GM12878 (cell line): ENCODE measurements at regions not wholly inside any gene's neighbourhood (a gene's known extent, or its start where the extent isn't known, plus 50 kb on each side); places are given as distances from the start of the nearest gene placed in this dataset.

Experiments
- ATAC-seq: fragments of 200-7000 bp; cut with Tn5 transposase; 3 replicates; pipeline ENCODE4 v1.9.1; 2020; ENCODE audit warnings: mild to moderate bottlenecking, moderate library complexity
- BruUV-seq: library from RNA; stranded (reverse); fragments of 400-500 nt; replicated peaks from 2 replicates; lab custom pipeline; 2021; lab: Mats Ljungman, UMichigan
- CTCF ChIA-PET: fragments of 300-600 bp; sonication (Branson Sonifier 250); formaldehyde crosslinking; extraction: SDS; loops from one replicate; lab custom pipeline; 2021; ENCODE audit warnings: inconsistent platforms; lab: Yijun Ruan, JAX
- POLR2A ChIA-PET: fragments of 350-600 bp; formaldehyde crosslinking; extraction: SDS; loops from one replicate; lab custom pipeline; 2021; ENCODE audit warnings: inconsistent platforms; lab: Charles Lee
- RAD21 ChIA-PET: fragments of 300-600 bp; sonication (Branson Sonifier 250); formaldehyde crosslinking; loops from one replicate; lab custom pipeline; 2023; ENCODE audit warnings: antibody characterized with exemption; ENCODE audit not compliant: unreplicated experiment; lab: Charles Lee
- SMC1A ChIA-PET: fragments of 300-600 bp; sonication (Branson Sonifier 250); formaldehyde crosslinking; loops from one replicate; lab custom pipeline; 2023; ENCODE audit not compliant: unreplicated experiment, uncharacterized antibody; lab: Charles Lee
- DNase-seq: peaks from one replicate; pipeline ENCODE4 v3.0.0-alpha.2; 2011; ENCODE audit warnings: low read depth, low spot score
- FAIRE-seq: peaks from 3 replicates; lab custom pipeline; 2011; peaks lifted over from hg19 to GRCh38; lab: Jason Lieb, UNC
- H2AFZ ChIP-seq: 2 replicates; pipeline ENCODE4 v1.6.0; 2011; ENCODE audit warnings: low read depth, low read length, control low read depth; ENCODE audit not compliant: control insufficient read depth
- H3K27ac ChIP-seq: 2 replicates; pipeline ENCODE4 v1.5.1; 2011; ENCODE audit warnings: control low read depth; ENCODE audit not compliant: control insufficient read depth, insufficient read depth
- H3K27me3 ChIP-seq, 2 experiments: replicated peaks in 1 of 2; 2 replicates each; pipeline versions ENCODE4 v1.6.0 to v1.6.1; 2011; ENCODE audit warnings: low read length in 1 of 2; ENCODE audit not compliant: control insufficient read depth in 2 of 2, insufficient read depth in 2 of 2
- H3K36me3 ChIP-seq, 2 experiments: 2 replicates each; pipeline ENCODE4 v1.5.1; 2011; ENCODE audit warnings: low read length in 1 of 2; ENCODE audit not compliant: control insufficient read depth in 2 of 2, insufficient read depth in 2 of 2
- H3K4me1 ChIP-seq: 2 replicates; pipeline ENCODE4 v1.6.1; 2011; ENCODE audit warnings: mild to moderate bottlenecking, low read length, moderate library complexity, mixed read lengths; ENCODE audit not compliant: control insufficient read depth, insufficient read depth
- H3K4me2 ChIP-seq: 2 replicates; pipeline ENCODE4 v1.6.0; 2011; ENCODE audit warnings: control low read depth; ENCODE audit not compliant: control insufficient read depth, insufficient read depth
- H3K4me3 ChIP-seq: fragments of 200-600 bp; sonication (generic); 2 replicates; pipeline ENCODE4 v1.5.1; 2016
- H3K79me2 ChIP-seq: 2 replicates; pipeline ENCODE4 v1.6.0; 2011; ENCODE audit warnings: low read length; ENCODE audit not compliant: control insufficient read depth, insufficient read depth
- H3K9ac ChIP-seq: 2 replicates; pipeline ENCODE4 v1.8.0; 2011; ENCODE audit warnings: low read length, control low read depth, mixed read lengths; ENCODE audit not compliant: control insufficient read depth, insufficient read depth
- H3K9me3 ChIP-seq: replicated peaks from 3 replicates; pipeline ENCODE4 v1.5.1; 2011; ENCODE audit warnings: mild to moderate bottlenecking, low read length; ENCODE audit not compliant: control insufficient read depth, insufficient read depth
- H4K20me1 ChIP-seq: 2 replicates; pipeline ENCODE4 v1.6.0; 2011; ENCODE audit not compliant: control insufficient read depth, insufficient read depth
- BMI1 ChIP-seq: fragments of 450-650 bp; IDR thresholded peaks from 2 replicates; pipeline ENCODE4 v1.6.1; 2016; ENCODE audit warnings: mild to moderate bottlenecking, moderate library complexity, borderline replicate concordance
- CEBPB ChIP-seq, 2 experiments: fragments of 150-350 bp in 1 of 2; IDR thresholded peaks; 2 replicates each; pipeline ENCODE4 v1.6.1; 2012 to 2014; ENCODE audit warnings: low read depth in 2 of 2, low read length in 2 of 2, borderline replicate concordance in 1 of 2, inconsistent platforms in 1 of 2
- CHD1 ChIP-seq: IDR thresholded peaks from 2 replicates; pipeline ENCODE4 v1.6.1; 2012; ENCODE audit warnings: low read depth, low read length, improper control_type of control experiment
- MXI1 ChIP-seq: fragments of 150-350 bp; IDR thresholded peaks from 2 replicates; pipeline ENCODE4 v1.6.1; 2011; ENCODE audit warnings: low read depth, mild to moderate bottlenecking, inconsistent platforms, low read length, improper control_type of control experiment
- MYB ChIP-seq: fragments of 150-350 bp; IDR thresholded peaks from 2 replicates; pipeline ENCODE4 v1.6.1; 2014; ENCODE audit warnings: mild to moderate bottlenecking, low read depth, low read length, borderline replicate concordance
- NRF1 ChIP-seq: conservative IDR thresholded peaks from 2 replicates; pipeline ENCODE4 v1.6.1; 2011; ENCODE audit warnings: mild to moderate bottlenecking, low read depth, low read length, improper control_type of control experiment
- SMC3 ChIP-seq: IDR thresholded peaks from 2 replicates; pipeline ENCODE4 v1.6.1; 2011; ENCODE audit warnings: low read length, improper control_type of control experiment, borderline replicate concordance
- TAF1 ChIP-seq: IDR thresholded peaks from 2 replicates; pipeline ENCODE4 v1.6.1; 2011; ENCODE audit warnings: mild to moderate bottlenecking, low read depth, low read length, borderline replicate concordance
- ZNF24 ChIP-seq: fragments of 450-650 bp; IDR thresholded peaks from 2 replicates; pipeline ENCODE4 v1.6.1; 2017; ENCODE audit warnings: antibody characterized with exemption, mild to moderate bottlenecking
- WGBS: methylation state at CpG from one replicate; pipeline ENCODE4 v1.1.6; 2016; ENCODE audit warnings: low lambda C conversion rate; ENCODE audit not compliant: insufficient replicate concordance, insufficient coverage; ENCODE audit errors: missing lambda C conversion rate; 5-methylcytosine and 5-hydroxymethylcytosine counted together
- in situ Hi-C: fragments of 300-500 bp; cut with MboI; formaldehyde crosslinking; loops from 9 replicates; pipeline ENCODE4 v1.14.3; 2018; ENCODE audit warnings: mixed read lengths
- intact Hi-C: fragments of 100-400 bp; cut with micrococcal nuclease; formaldehyde crosslinking; loops from one replicate; pipeline ENCODE4 v1.14.2; 2022; ENCODE audit not compliant: unreplicated experiment

DNA sequence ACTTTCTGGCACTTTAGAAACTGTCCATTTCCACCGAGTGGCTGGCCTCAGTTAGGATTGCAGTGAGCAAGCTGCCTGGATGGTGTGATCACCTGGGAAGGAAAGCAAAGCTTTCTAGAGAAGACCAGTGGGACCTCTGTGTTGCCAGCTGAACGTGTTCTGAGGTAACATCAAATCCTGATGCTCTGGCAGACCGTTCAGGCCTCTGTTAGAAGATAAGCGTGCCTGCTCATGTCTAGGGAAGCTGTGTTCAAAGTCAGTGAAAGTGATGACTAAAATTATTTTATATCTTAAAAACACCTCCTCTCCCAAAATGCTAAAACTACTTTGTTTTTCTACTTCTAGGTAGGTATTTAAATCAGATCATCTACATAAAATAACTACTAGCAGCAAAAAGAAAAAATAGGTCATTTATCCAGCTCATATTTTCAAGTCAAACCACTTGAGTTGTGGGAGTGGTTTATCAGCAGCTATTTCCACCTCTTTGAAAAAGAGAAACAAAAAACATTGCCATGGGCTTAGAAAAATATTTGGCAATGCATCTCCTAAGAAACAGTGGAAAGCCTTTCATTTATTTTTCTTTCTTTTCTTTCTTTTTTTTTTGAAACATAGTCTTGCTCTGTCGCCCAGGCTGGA is 54.8 kb downstream of the CEP43 start (continued):
- TF ChIP-seq MYB = no peak
- TF ChIP-seq TAF1 = no peak
- TF ChIP-seq NRF1 = no peak
- TF ChIP-seq CEBPB (IDR thresholded peaks at IDR 0.05; ENCODE audit: borderline replicate concordance in 1 of 2, low read depth in 2 of 2, low read length in 2 of 2) = no peak
- no peak for TF ChIP-seq MXI1
- TF ChIP-seq BMI1 = no peak
- no peak for TF ChIP-seq CHD1

GRCh38 chr6:167054987-167055386 is 55.8 kb downstream of the CEP43 start:
- SMC1A ChIA-PET = interaction anchor here (1.1 to 2.4 kb wide), 4 partner anchors 11 to 55 kb away, joined by 3 to 13 read pairs (median 9); partner anchors contain the start of gene CEP43
- POLR2A ChIA-PET = no interaction called here
- intact Hi-C loops (no loop called here), in situ Hi-C loops (no loop called here)
- Histone ChIP-seq H3K27me3 (no peaks in the 10 kb centered on the region), H3K9me3 (no peaks in the 10 kb centered on the region), H3K27ac (no peak overlapping the region), H3K4me1 (peaks cover 9% of the 10 kb centered on the region), H3K79me2 (no peaks in the 10 kb centered on the region), H2AFZ (no peak overlapping the region), H3K4me3 (no peak overlapping the region), H3K9ac (no peak overlapping the region), H3K4me2 (no peak overlapping the region), H3K36me3 (no peaks in the 10 kb centered on the region), H4K20me1 (no peaks in the 10 kb centered on the region)
- BruUV-seq = no TSS peak
- DNase-seq (no peak), FAIRE-seq (no peak), ATAC-seq (no peak)
- TF ChIP-seq SMC3 (no peak), ZNF24 (no peak)
- RAD21 ChIA-PET = interaction anchor here (1.2 to 2.0 kb wide), 2 partner anchors 43 to 59 kb away, joined by 3 to 16 read pairs; no protein-coding TSS in a partner anchor
- CTCF ChIA-PET = no interaction called here
- WGBS = 96% methylated on average over 8 of the region's 8 CpGs
